GM04503 (cell line): ENCODE measurements at regions not wholly inside any gene's neighbourhood (a gene's known extent, or its start where the extent isn't known, plus 50 kb on each side); places are given as distances from the start of the nearest gene placed in this dataset.
"Not testable (repeated sequence)": the region's sequence is repeated elsewhere in the genome, so short reads cannot be mapped to it uniquely, and the experiment has no call there.

Source experiments
- DNase-seq: peaks from one replicate; pipeline ENCODE4 v3.0.0-alpha.2; 2012; ENCODE audit warnings: low read depth

DNA sequence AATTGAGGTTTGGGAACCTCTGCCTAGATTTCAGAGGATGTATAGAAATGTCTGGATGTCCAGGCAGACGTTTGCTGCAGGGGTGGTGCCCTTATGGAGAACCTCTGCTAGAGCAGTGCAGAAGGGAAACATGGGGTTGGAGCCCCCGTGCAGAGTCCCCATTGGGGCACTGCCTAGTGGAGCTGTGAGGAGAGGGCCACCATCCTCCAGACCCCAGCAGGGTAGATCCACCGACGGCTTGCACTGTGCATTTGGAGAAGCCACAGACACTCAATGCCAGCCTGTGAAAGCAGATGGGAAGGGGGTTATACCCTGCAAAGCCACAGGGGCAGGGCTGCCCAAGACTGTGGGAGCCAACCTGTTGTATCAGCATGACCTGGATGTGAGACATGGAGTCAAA is 354.6 kb downstream of the ZNF326 start:
- DNase-seq, result no peak

DNA sequence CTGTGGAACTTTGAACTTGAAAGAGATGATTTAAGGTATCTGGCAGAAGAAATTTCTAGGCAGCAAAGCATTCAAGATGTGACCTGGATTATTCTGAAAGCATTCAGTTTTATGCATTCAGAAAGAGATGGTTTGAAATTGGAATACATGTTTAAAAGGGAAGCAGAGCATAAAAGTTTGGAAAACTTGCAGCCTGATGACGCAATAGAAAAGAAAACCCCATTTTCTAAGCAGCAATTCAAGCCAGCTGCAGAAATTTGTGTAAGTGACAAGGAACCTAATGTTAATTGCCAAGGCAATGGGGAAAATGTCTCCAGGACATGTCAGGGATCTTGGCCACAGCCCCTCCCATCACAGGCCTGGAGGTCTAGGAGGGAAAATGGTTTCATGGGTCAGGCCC is 354.0 kb downstream of the ZNF326 start:
- no peak for DNase-seq

- not testable (repeated sequence) for DNase-seq
Observed at GRCh38 chr1:90348459-90348858, 353.5 kb downstream of the ZNF326 start.

- DNase-seq, result no peak
Observed at GRCh38 chr1:90347366-90347765, 352.5 kb downstream of the ZNF326 start.

DNA sequence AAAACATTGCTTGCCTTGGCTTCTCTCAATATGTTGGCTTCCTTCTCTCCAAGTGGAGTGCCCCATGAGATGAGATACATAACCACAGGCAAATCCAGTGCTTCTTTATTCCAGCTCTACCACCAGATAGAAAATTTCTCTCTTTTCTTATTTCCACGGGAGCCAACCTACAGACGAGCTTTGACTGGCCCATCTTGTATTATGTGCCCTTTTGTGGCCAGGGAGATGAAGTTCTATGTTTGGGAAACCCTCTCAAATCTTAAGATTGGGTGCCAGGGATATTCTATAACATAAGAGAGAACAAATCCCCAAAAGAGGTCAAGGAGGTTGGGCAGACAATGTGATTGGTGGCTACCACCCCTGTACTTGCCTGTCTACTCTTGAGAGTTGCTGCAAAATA is 351.8 kb downstream of the ZNF326 start:
- DNase-seq, result no peak

GRCh38 chr1:90346349-90346748 is 351.4 kb downstream of the ZNF326 start:
- no peak for DNase-seq

DNA sequence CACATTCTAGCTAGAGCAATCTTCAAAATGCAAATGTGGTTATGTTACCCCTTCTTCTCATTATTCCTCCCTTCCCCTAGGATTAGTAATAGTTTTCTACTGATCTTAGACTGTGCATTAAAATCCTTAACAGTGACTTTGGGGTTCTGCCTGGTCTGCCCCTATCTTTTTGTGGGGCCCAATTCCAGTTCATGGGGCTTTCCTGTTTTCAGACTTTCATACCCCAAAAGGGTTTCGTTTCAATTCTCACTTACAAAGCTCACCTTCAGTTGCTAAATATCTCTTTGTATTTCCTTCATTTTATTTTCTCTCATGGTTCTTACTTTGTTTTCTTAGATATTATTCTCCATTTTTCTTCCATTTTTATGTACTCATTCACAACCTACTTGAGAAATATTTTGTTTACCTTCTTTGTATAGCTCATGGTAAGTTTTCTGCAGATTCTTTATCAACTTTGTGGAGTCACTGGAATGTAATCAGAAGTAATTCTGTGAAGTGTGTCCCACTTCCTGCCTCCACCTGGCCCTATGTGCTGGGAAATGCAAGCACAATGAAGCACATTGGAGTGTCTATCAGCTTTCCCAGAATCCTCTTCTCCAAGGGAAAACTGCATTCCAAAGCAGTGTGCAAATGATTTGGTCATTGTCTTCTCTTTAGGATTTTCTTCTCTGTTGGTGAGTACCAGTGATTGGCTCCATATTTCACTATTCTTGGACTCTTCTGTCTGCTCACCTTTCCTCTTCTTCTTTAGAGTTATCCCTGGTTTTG is 350.2 kb downstream of the ZNF326 start:
- DNase-seq, result no peak

DNA sequence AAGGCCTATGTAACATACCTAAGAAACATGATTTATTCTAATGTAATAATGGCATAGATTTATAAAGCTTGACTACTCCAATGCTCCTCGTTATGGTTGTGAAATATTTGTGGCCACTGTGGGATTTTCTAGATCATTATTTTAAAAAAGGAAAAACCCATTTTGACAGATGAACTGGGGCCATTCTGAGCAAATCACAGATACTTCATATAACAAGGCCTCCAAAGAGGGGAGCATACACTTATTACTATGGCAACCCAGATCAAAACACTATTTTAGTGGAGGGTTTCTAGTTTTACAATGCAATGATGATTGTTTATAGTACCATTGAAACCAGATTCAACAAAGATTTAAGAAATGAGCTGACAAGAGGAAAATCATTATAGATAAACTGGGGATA is 346.6 kb downstream of the ZNF326 start:
- DNase-seq, result no peak

GRCh38 chr1:90340606-90341005 is 345.7 kb downstream of the ZNF326 start:
- DNase-seq, result no peak

- DNase-seq, result no peak
Observed at GRCh38 chr1:90339811-90340210, 344.9 kb downstream of the ZNF326 start.

DNA sequence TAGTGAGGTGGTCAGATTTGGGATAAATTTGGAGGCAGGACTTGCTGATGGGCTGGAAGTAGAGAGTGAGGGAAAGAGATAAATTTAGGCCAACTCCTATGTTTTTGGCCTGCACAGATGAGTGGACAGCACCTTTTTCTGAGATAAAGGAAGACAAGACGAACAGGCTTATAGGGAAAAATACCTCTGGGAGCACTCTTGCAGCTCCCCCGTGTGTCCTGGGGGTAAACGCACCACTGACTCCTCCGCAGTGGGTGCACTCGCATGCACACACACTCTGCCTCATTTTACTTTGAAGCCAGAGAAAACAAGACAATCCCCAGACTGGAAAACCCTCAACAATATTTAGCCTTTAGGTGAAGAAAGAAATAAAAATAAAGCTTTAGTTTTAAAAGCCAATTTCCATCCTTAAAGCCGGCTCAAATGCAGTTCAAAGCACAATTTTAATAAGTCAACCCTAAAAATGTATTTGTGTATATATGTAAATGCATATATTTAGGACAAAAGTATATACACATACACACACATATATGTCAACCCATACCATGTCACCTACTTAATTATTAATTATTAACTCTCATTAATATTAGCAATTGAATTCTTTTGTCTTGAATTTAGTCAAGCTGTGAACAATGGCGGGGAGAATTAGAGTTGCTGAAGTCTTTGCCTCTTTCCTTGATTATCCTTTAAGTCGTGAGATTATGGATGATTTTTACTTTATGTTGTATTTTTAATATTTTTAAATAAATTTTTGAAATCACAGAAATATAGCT is 341.8 kb downstream of the ZNF326 start:
- no peak for DNase-seq

DNA sequence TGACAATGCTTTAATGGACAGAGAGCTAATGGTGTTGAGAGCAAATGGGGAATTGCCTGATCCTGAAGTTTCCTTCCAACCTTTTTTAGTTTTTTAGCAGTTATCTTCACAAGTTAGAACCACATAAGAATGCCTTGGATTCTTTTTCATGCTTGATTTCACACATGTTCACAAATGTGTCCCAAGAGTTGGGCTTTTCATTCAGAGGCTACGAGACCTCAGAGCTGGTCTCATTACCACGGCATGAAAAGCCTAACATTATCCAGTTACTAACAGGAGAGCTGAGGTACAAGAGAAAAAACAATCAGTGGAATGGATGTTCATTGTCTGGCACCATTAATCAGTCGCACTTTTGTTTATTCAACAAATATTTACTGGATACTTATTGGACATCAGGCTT is 340.6 kb downstream of the ZNF326 start:
- DNase-seq, result no peak

GRCh38 chr1:90334137-90334536 is 339.2 kb downstream of the ZNF326 start:
- DNase-seq, result no peak

- no peak for DNase-seq
Observed at GRCh38 chr1:90325168-90325567, 330.3 kb downstream of the ZNF326 start.

DNA sequence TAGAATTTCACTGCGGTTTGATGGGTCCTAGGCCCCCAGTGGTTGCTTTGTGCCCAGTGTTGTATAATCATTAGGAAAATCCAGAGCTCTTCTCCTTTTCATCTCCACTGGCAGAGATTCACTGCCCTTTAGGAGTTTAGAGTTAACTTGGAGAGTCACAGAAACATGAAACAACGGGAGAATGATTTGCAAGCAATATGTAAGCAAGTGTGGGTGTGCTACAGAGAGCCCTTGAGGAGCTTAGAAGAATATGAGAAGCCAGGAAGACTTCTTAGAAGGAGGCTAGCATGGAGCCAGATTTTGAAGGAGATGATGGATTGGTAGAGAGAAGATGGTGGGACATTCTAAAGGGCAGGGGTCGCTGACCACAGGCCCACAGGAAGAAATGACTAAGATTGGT is 327.3 kb downstream of the ZNF326 start:
- no peak for DNase-seq

GRCh38 chr1:90319918-90320317 is 325.0 kb downstream of the ZNF326 start:
- no peak for DNase-seq

- no peak for DNase-seq
Observed at GRCh38 chr1:90318431-90318830, 323.5 kb downstream of the ZNF326 start.

- DNase-seq, result no peak
Observed at GRCh38 chr1:90317628-90318027, 322.7 kb downstream of the ZNF326 start.

DNA sequence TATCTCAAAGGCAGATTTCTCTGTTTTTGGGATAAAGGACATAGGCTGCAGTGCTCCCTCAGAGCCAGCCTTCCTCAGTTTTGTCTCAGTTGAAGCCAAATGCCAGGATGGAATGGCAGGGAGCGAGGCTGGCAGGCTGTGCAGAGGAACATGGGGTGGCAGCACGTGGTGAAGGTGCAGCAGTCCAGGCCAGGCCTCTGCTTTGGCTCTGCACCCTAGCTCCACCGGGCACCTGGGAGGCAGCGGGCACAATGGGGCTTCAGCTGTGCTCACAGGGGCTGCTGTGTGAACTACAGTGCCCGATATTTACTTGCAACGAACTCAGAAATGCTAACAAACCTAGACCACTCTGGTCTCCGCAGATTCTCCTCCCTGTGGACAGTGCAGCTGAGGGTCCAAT is 319.6 kb downstream of the ZNF326 start:
- DNase-seq, result no peak

- DNase-seq, result no peak
Observed at GRCh38 chr1:90313778-90314177, 318.9 kb downstream of the ZNF326 start.

DNA sequence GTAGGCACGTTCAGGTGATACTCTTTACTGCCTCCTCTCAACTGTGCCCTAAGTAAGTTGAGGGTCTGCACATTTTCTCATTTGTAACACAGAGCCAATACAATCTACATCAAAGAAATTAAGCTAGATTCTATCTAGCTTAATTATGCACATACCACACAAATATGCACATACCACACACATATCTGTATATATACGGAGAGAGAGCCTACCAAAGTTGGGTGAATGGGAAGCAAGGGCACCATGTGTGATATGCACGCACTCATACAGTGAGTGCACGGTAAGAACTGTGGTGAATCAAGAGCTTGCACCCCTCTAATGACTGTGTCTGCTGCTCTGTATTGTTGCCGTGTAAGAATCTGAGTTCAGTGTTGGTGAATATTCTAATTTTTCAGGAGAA is 314.9 kb downstream of the ZNF326 start:
- no peak for DNase-seq

- DNase-seq, result no peak
Observed at GRCh38 chr1:90308421-90308820, 313.5 kb downstream of the ZNF326 start.

- DNase-seq, result no peak
Observed at GRCh38 chr1:90305577-90305976, 310.7 kb downstream of the ZNF326 start.

- DNase-seq, result no peak
Observed at GRCh38 chr1:90296327-90296726, 301.4 kb downstream of the ZNF326 start.
